MM.1S (cell line): ENCODE measurements at regions not wholly inside any gene's neighbourhood (a gene's known extent, or its start where the extent isn't known, plus 50 kb on each side); places are given as distances from the start of the nearest gene placed in this dataset.

Experiments used
- DNase-seq: peaks from one replicate; pipeline ENCODE4 v3.0.0-alpha.2; 2015
- H2AFZ ChIP-seq: fragments of 300-600 bp; sonication (generic); 2 replicates; pipeline ENCODE4 v1.6.0; 2016; ENCODE audit warnings: antibody characterized with exemption, low read length
- H3F3A ChIP-seq: fragments of 300-600 bp; sonication (generic); 2 replicates; pipeline ENCODE4 v1.6.1; 2016; ENCODE audit warnings: mild to moderate bottlenecking, antibody characterized with exemption, low read length, moderate library complexity, mixed read lengths; ENCODE audit not compliant: insufficient read depth
- H3K27ac ChIP-seq: fragments of 300-600 bp; sonication (generic); 2 replicates; pipeline ENCODE4 v1.5.1; 2016; ENCODE audit warnings: mild to moderate bottlenecking, low read length
- H3K27me3 ChIP-seq: fragments of 300-600 bp; sonication (generic); replicated peaks from 2 replicates; pipeline ENCODE4 v1.6.0; 2016; ENCODE audit warnings: low read length; ENCODE audit not compliant: insufficient read depth
- H3K36me3 ChIP-seq: fragments of 300-600 bp; sonication (generic); replicated peaks from 2 replicates; pipeline ENCODE4 v1.6.1; 2016; ENCODE audit warnings: mild to moderate bottlenecking, low read length, mixed read lengths; ENCODE audit not compliant: insufficient read depth
- H3K4me1 ChIP-seq: fragments of 300-600 bp; sonication (generic); 2 replicates; pipeline ENCODE4 v1.6.1; 2016; ENCODE audit warnings: low read length, mixed read lengths
- H3K4me2 ChIP-seq: fragments of 300-600 bp; sonication (generic); 2 replicates; pipeline ENCODE4 v1.6.0; 2016; ENCODE audit warnings: low read depth, low read length
- H3K4me3 ChIP-seq: fragments of 300-600 bp; sonication (generic); 2 replicates; pipeline ENCODE4 v1.5.1; 2016; ENCODE audit warnings: low read length, mixed read lengths
- H3K79me2 ChIP-seq: fragments of 300-600 bp; sonication (generic); 2 replicates; pipeline ENCODE4 v1.6.1; 2016; ENCODE audit warnings: mixed run types, low read length, mixed read lengths
- H3K9ac ChIP-seq: fragments of 300-600 bp; sonication (generic); 2 replicates; pipeline ENCODE4 v1.6.1; 2016; ENCODE audit warnings: low read length, mixed read lengths
- H3K9me2 ChIP-seq: fragments of 300-600 bp; sonication (generic); replicated peaks from 2 replicates; pipeline ENCODE4 v1.6.1; 2016; ENCODE audit warnings: mild to moderate bottlenecking, low read length, mixed read lengths; ENCODE audit not compliant: insufficient read depth
- H3K9me3 ChIP-seq: fragments of 300-600 bp; sonication (generic); replicated peaks from 2 replicates; pipeline ENCODE4 v1.6.1; 2016; ENCODE audit warnings: mild to moderate bottlenecking, low read length, mixed read lengths; ENCODE audit not compliant: insufficient read depth
- H4K20me1 ChIP-seq: fragments of 300-600 bp; sonication (generic); 2 replicates; pipeline ENCODE4 v1.6.1; 2016; ENCODE audit warnings: mild to moderate bottlenecking, low read length, moderate library complexity, mixed read lengths; ENCODE audit not compliant: insufficient read depth
- EZH2 ChIP-seq: fragments of 300-600 bp; sonication (generic); optimal IDR thresholded peaks from 2 replicates; pipeline ENCODE3; 2017; ENCODE audit warnings: low read depth, mild to moderate bottlenecking, antibody characterized with exemption, low read length, mixed read lengths
- EZH2phosphoT487 ChIP-seq: fragments of 300-600 bp; sonication (generic); IDR thresholded peaks from 2 replicates; pipeline ENCODE4 v1.6.1; 2018; ENCODE audit warnings: antibody characterized with exemption, low read length
- TF ChIP-seq, protein P1 (sequence below): fragments of 300-600 bp; sonication (generic); IDR thresholded peaks from 2 replicates; pipeline ENCODE4 v1.5.1; 2016; ENCODE audit warnings: antibody characterized with exemption, low read length, mixed read lengths

DNA sequence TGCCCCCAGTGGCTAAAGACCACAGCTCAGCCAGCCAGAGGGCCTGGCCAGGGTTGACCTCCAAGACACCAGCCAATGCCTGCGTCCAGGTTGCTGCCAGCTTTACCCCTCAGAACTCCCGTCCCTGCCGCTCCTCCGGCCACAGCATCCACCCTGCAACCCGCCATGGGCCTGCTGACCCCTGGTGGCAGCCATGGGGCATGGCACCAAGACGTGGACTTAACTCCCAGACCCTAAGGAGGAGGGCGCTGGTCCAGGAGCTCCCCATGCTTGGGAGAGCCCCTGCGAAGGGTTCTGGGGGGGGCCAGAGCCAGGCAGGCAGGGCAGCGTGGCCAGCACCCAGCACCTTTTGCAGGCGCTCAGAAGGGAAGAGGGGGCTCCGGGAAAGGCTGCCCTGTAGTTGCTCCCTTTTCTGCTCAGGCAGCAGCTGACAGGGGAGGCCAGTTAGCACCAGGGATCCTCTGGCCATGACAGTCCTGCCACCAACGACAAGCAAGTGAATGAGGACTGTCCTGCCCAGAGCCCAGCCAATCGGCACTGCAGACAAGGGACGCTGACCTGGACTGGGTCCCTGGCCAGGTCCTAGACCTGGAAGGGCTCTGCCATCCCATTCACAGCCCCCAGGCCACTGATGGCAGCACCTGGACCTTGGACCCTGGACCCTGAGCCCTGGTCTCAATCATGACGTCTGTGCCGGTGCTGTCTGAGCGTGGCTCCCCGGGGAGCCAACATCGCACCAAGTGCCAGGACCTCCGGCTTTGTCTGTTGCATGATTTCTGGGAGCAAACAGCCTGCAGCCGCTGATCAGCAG, 246.2 kb downstream of the NPHP4 start:
- Histone ChIP-seq H3K27me3 (peaks cover 86% of the 10 kb centered on the region), H3F3A (no peaks in the 10 kb centered on the region), H3K9ac (no peak overlapping the region), H3K79me2 (no peaks in the 10 kb centered on the region), H3K4me1 (no peaks in the 10 kb centered on the region), H3K27ac (no peak overlapping the region), H3K4me2 (no peak overlapping the region), H3K4me3 (no peak overlapping the region), H3K9me2 (no peaks in the 10 kb centered on the region), H3K36me3 (no peaks in the 10 kb centered on the region), H3K9me3 (no peaks in the 10 kb centered on the region), H4K20me1 (no peaks in the 10 kb centered on the region), H2AFZ (no peak overlapping the region)
- DNase-seq, result peak; percentile 53
- TF ChIP-seq EZH2phosphoT487 (no peak), EZH2 (no peak)
- TF ChIP-seq, protein P1, sequence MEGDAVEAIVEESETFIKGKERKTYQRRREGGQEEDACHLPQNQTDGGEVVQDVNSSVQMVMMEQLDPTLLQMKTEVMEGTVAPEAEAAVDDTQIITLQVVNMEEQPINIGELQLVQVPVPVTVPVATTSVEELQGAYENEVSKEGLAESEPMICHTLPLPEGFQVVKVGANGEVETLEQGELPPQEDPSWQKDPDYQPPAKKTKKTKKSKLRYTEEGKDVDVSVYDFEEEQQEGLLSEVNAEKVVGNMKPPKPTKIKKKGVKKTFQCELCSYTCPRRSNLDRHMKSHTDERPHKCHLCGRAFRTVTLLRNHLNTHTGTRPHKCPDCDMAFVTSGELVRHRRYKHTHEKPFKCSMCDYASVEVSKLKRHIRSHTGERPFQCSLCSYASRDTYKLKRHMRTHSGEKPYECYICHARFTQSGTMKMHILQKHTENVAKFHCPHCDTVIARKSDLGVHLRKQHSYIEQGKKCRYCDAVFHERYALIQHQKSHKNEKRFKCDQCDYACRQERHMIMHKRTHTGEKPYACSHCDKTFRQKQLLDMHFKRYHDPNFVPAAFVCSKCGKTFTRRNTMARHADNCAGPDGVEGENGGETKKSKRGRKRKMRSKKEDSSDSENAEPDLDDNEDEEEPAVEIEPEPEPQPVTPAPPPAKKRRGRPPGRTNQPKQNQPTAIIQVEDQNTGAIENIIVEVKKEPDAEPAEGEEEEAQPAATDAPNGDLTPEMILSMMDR, result peak; percentile 88

DNA sequence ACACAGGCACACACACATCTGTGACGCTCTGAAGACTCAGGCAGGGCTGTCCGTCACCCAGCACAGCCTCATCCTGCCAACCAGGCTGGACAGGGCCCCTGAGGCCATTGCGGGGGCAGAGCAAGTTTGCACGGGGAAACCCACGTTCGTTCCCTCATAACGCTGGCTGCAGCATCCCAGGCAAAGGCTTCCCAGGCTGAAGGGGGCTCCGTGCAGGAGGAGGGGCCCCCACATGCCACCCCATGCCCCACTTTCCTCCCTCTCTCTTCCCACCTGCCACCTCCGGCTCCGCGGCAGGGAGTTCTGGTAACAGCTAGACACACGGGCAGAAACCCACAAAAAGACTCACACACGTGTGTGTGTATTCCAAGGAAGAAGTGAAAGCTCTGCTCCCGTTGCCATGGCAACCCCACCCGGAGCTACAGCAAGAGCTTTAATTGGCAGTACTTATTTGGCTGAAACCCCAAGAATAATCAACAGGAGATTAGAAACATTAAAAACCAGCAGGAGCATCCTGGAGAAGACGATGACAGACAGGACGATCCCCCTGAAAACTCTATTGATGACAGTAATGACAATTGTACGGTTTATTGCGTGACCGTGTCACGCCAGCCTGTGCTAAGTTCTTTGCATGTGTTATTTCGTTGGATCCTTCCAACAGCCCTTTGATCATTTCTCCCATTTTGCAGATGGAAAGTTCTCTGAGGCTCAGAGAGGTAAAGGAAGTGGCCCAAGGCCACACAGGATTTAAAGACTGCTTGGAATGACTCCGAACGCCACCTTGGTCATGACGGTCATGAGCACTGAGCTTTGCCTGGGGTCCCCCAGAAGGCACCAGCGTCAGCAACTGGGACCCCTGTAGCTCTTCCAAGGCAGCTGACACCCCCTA, 247.1 kb downstream of the NPHP4 start:
- no peaks in the 10 kb centered on the region for H3F3A ChIP-seq
- no peak overlapping the region for H3K27ac ChIP-seq
- H3K9me3 ChIP-seq, result no peaks in the 10 kb centered on the region
- H3K4me3 ChIP-seq, result no peak overlapping the region
- H4K20me1 ChIP-seq, result no peaks in the 10 kb centered on the region
- H3K9ac ChIP-seq, result no peak overlapping the region
- no peaks in the 10 kb centered on the region for H3K4me1 ChIP-seq
- no peak for TF ChIP-seq EZH2
- TF ChIP-seq, protein P1, result no peak
- TF ChIP-seq EZH2phosphoT487, result no peak
- no peaks in the 10 kb centered on the region for H3K79me2 ChIP-seq
- H3K36me3 ChIP-seq, result no peaks in the 10 kb centered on the region
- DNase-seq, result no peak
- H2AFZ ChIP-seq, result no peak overlapping the region
- H3K9me2 ChIP-seq, result no peaks in the 10 kb centered on the region
- H3K27me3 ChIP-seq, result peaks cover 86% of the 10 kb centered on the region
- H3K4me2 ChIP-seq, result no peak overlapping the region

DNA sequence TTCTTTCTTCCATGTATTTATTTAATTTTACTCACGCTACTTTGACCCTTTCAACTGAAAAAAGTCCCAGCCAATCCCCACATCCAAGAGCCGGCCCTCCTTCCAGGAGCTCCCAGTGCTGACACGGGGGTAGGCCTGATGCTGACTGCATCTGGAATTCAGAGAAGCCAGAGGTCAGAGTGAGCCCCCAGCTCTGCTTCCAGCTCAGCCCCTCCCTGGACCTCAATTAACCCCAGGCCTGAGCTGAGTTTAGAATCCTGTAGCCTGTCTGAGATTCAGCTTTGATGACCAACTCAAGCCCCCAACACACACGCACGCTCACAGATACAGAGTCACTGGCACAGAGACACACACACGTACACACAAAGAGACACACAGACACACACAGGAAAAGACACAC, 247.9 kb downstream of the NPHP4 start:
- Histone ChIP-seq H3F3A (no peaks in the 10 kb centered on the region), H2AFZ (no peak overlapping the region), H3K4me3 (no peak overlapping the region), H3K4me1 (no peaks in the 10 kb centered on the region), H3K27me3 (peaks cover 86% of the 10 kb centered on the region), H3K9me2 (no peaks in the 10 kb centered on the region), H3K4me2 (no peak overlapping the region), H3K27ac (no peak overlapping the region), H4K20me1 (no peaks in the 10 kb centered on the region), H3K9ac (no peak overlapping the region), H3K9me3 (no peaks in the 10 kb centered on the region), H3K36me3 (no peaks in the 10 kb centered on the region), H3K79me2 (no peaks in the 10 kb centered on the region)
- no peak for DNase-seq
- TF ChIP-seq, protein P1, result no peak
- TF ChIP-seq EZH2phosphoT487 (no peak), EZH2 (no peak)
